ENCODE measurements at regions not wholly inside any gene's neighbourhood (a gene's known extent, or its start where the extent isn't known, plus 50 kb on each side); places are given as distances from the start of the nearest gene placed in this dataset.

GRCh38 chr3:67076607-67077006, 78.5 kb downstream of the KBTBD8 start:
- TF ChIP-seq SP1 (IDR thresholded peaks at IDR 0.05) (no peak), HNF4G (IDR thresholded peaks at IDR 0.05) (no peak), REST (IDR thresholded peaks at IDR 0.05) (no peak), RAD21 (IDR thresholded peaks at IDR 0.05) (no peak), TAF1 (conservative IDR thresholded peaks at IDR 0.05) (no peak), JUND (IDR thresholded peaks at IDR 0.05) (no peak), GABPA (IDR thresholded peaks at IDR 0.05 in 1 of 2, conservative IDR thresholded peaks at IDR 0.05 in 1 of 2) (no peak)
- TF ChIP-seq, protein P1, sequence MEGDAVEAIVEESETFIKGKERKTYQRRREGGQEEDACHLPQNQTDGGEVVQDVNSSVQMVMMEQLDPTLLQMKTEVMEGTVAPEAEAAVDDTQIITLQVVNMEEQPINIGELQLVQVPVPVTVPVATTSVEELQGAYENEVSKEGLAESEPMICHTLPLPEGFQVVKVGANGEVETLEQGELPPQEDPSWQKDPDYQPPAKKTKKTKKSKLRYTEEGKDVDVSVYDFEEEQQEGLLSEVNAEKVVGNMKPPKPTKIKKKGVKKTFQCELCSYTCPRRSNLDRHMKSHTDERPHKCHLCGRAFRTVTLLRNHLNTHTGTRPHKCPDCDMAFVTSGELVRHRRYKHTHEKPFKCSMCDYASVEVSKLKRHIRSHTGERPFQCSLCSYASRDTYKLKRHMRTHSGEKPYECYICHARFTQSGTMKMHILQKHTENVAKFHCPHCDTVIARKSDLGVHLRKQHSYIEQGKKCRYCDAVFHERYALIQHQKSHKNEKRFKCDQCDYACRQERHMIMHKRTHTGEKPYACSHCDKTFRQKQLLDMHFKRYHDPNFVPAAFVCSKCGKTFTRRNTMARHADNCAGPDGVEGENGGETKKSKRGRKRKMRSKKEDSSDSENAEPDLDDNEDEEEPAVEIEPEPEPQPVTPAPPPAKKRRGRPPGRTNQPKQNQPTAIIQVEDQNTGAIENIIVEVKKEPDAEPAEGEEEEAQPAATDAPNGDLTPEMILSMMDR (IDR thresholded peaks at IDR 0.05; ENCODE audit: low read depth, low read length, missing input control): no peak
- TF ChIP-seq, protein P2, sequence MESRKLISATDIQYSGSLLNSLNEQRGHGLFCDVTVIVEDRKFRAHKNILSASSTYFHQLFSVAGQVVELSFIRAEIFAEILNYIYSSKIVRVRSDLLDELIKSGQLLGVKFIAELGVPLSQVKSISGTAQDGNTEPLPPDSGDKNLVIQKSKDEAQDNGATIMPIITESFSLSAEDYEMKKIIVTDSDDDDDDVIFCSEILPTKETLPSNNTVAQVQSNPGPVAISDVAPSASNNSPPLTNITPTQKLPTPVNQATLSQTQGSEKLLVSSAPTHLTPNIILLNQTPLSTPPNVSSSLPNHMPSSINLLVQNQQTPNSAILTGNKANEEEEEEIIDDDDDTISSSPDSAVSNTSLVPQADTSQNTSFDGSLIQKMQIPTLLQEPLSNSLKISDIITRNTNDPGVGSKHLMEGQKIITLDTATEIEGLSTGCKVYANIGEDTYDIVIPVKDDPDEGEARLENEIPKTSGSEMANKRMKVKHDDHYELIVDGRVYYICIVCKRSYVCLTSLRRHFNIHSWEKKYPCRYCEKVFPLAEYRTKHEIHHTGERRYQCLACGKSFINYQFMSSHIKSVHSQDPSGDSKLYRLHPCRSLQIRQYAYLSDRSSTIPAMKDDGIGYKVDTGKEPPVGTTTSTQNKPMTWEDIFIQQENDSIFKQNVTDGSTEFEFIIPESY (IDR thresholded peaks at IDR 0.05): no peak
